Colonic mucosa (tissue), 4 donors: ENCODE measurements at regions not wholly inside any gene's neighbourhood (a gene's known extent, or its start where the extent isn't known, plus 50 kb on each side); places are given as distances from the start of the nearest gene placed in this dataset.

Experiments
- DNase-seq: peaks from one replicate; pipeline ENCODE4 v3.0.0-alpha.2; 2020
- H3K27ac ChIP-seq: fragments of 200-600 bp; one replicate; pipeline ENCODE4 v1.8.0; 2021
- H3K27me3 ChIP-seq: fragments of 200-600 bp; one replicate; pipeline ENCODE4 v1.8.0; 2021
- H3K36me3 ChIP-seq: fragments of 200-600 bp; one replicate; pipeline ENCODE4 v1.8.0; 2021
- H3K4me1 ChIP-seq: fragments of 200-600 bp; one replicate; pipeline ENCODE4 v1.8.0; 2021; ENCODE audit warnings: mild to moderate bottlenecking
- H3K4me3 ChIP-seq: fragments of 200-600 bp; one replicate; pipeline ENCODE4 v1.8.0; 2021
- H3K9ac ChIP-seq, 2 donors: one replicate each; pipeline ENCODE4 v1.7.0; 2013; ENCODE audit warnings: control low read depth in 2 of 2, low read depth in 2 of 2, low read length in 2 of 2
- H3K9me3 ChIP-seq: fragments of 200-600 bp; one replicate; pipeline ENCODE4 v1.8.0; 2021
- CTCF ChIP-seq: fragments of 200-600 bp; IDR thresholded peaks from one replicate; pipeline ENCODE4 v1.8.0; 2022; ENCODE audit warnings: antibody characterized with exemption, mild to moderate bottlenecking
- intact Hi-C: fragments of 100-400 bp; cut with DNase I; formaldehyde crosslinking; loops from one replicate; pipeline ENCODE4 v1.14.1; 2022
- donor health status: healthy.
- donor health status: DM: no; HTN: no; CAD: no.
- donor health status: DM: no; HTN: no; CAD: no.

DNA sequence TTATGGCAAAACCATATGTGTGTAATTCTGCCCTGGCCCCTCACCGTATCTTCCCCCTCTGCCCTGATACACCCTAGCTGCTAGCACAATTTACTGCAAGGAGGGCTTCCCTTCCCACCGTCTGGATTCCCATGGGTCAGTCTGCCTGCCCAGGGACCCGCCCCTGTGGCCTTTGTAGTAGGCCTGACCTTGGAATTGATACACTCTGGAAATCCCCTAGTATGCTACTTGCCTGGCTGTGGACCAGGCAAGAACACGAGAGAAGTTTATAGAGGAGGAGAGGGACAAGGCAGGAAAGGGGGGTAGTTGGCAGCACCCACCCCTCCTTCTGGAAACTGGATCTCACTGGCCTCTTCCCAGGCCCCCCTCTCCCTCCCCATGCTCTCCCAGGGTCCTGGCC, 115.8 kb upstream of the CCL21 start:
- H3K9me3 ChIP-seq = no peaks in the 10 kb centered on the region
- TF ChIP-seq CTCF = no peak
- H3K4me1 ChIP-seq = no peaks in the 10 kb centered on the region
- no peak overlapping the region for H3K4me3 ChIP-seq
- no peak for DNase-seq
- intact Hi-C loops = no loop called here
- no peak overlapping the region for H3K9ac ChIP-seq
- no peaks in the 10 kb centered on the region for H3K36me3 ChIP-seq
- no peaks in the 10 kb centered on the region for H3K27me3 ChIP-seq
- no peak overlapping the region for H3K27ac ChIP-seq

- no peaks in the 10 kb centered on the region for H3K4me1 ChIP-seq
- no peak for TF ChIP-seq CTCF
- intact Hi-C loops = no loop called here
- H3K9me3 ChIP-seq = no peaks in the 10 kb centered on the region
- H3K4me3 ChIP-seq = no peak overlapping the region
- H3K27ac ChIP-seq = no peak overlapping the region
- H3K9ac ChIP-seq = no peak overlapping the region
- DNase-seq = no peak
- no peaks in the 10 kb centered on the region for H3K27me3 ChIP-seq
- no peaks in the 10 kb centered on the region for H3K36me3 ChIP-seq
Measured at GRCh38 chr9:34823778-34824177, 113.8 kb upstream of the CCL21 start.

- no peak overlapping the region for H3K4me3 ChIP-seq
- H3K9me3 ChIP-seq = no peaks in the 10 kb centered on the region
- H3K9ac ChIP-seq = no peak overlapping the region
- no peaks in the 10 kb centered on the region for H3K36me3 ChIP-seq
- intact Hi-C loops = no loop called here
- no peak for DNase-seq
- no peaks in the 10 kb centered on the region for H3K4me1 ChIP-seq
- no peaks in the 10 kb centered on the region for H3K27me3 ChIP-seq
- H3K27ac ChIP-seq = no peak overlapping the region
- no peak for TF ChIP-seq CTCF
Measured at GRCh38 chr9:34810187-34810524, 100.2 kb upstream of the CCL21 start.

- no peaks in the 10 kb centered on the region for H3K27me3 ChIP-seq
- intact Hi-C loops = no loop called here
- no peak for DNase-seq
Measured at GRCh38 chr9:34809504-34810186, 99.7 kb upstream of the CCL21 start.

GRCh38 chr9:34802916-34803315, 93.0 kb upstream of the CCL21 start:
- DNase-seq = no peak
- intact Hi-C loops = no loop called here
- no peak overlapping the region for H3K4me3 ChIP-seq
- no peak for TF ChIP-seq CTCF
- H3K4me1 ChIP-seq = no peaks in the 10 kb centered on the region
- H3K36me3 ChIP-seq = no peaks in the 10 kb centered on the region
- H3K27me3 ChIP-seq = no peaks in the 10 kb centered on the region
- H3K9ac ChIP-seq = no peak overlapping the region
- H3K9me3 ChIP-seq = no peaks in the 10 kb centered on the region
- H3K27ac ChIP-seq = no peak overlapping the region

More at GRCh38 chr9:34809504-34810186, 99.7 kb upstream of the CCL21 start:
- no peaks in the 10 kb centered on the region for H3K36me3 ChIP-seq
- H3K9ac ChIP-seq = no peak overlapping the region
- H3K9me3 ChIP-seq = no peaks in the 10 kb centered on the region
- no peak for TF ChIP-seq CTCF
- no peak overlapping the region for H3K27ac ChIP-seq
- no peak overlapping the region for H3K4me3 ChIP-seq
- H3K4me1 ChIP-seq = no peaks in the 10 kb centered on the region
